OCI-LY3 (cell line): ENCODE measurements at regions not wholly inside any gene's neighbourhood (a gene's known extent, or its start where the extent isn't known, plus 50 kb on each side); places are given as distances from the start of the nearest gene placed in this dataset.

Experiments
- CTCF ChIP-seq: fragments of 200-600, 300-600 bp; sonication (generic); IDR thresholded peaks from 2 replicates; pipeline ENCODE4 v1.5.1; 2014; ENCODE audit warnings: antibody characterized with exemption, low read length, low read depth
- EZH2phosphoT487 ChIP-seq: fragments of 200-600 bp; shearing (Covaris generic); IDR thresholded peaks from 2 replicates; pipeline ENCODE4 v1.6.1; 2018; ENCODE audit warnings: antibody characterized with exemption, mixed run types, low read depth

- TF ChIP-seq CTCF: no peak
- TF ChIP-seq EZH2phosphoT487: no peak
These were observed 378.6 kb upstream of the AMELY start for GRCh38 chrY:7289889-7290833.
